Activated naive CD8-positive, alpha-beta T cell (primary cell): ENCODE measurements at regions not wholly inside any gene's neighbourhood (a gene's known extent, or its start where the extent isn't known, plus 50 kb on each side); places are given as distances from the start of the nearest gene placed in this dataset.

ENCODE experiments used
- H3K27ac Mint-ChIP-seq: one replicate; pipeline ENCODE4 v1.8.0; 2021; ENCODE audit warnings: mixed read lengths
- H3K27me3 Mint-ChIP-seq: one replicate; pipeline ENCODE4 v1.8.0; 2021; ENCODE audit warnings: mixed read lengths
- H3K36me3 Mint-ChIP-seq: one replicate; pipeline ENCODE4 v1.8.0; 2021; ENCODE audit warnings: mixed read lengths
- H3K4me1 Mint-ChIP-seq: one replicate; pipeline ENCODE4 v1.8.0; 2021; ENCODE audit warnings: low read depth, mixed read lengths
- H3K4me3 Mint-ChIP-seq: one replicate; pipeline ENCODE4 v1.8.0; 2021; ENCODE audit warnings: mild to moderate bottlenecking, mixed read lengths
- H3K9me3 Mint-ChIP-seq: one replicate; pipeline ENCODE4 v1.8.0; 2021; ENCODE audit warnings: low read depth, mixed read lengths

GRCh38 chr3:30340500-30340899, 265.9 kb upstream of the TGFBR2 start:
- H3K4me1 Mint-ChIP-seq, result peaks cover 35% of the 10 kb centered on the region
- H3K4me3 Mint-ChIP-seq, result no peak overlapping the region
- H3K27me3 Mint-ChIP-seq, result no peaks in the 10 kb centered on the region

GRCh38 chr3:30341079-30341478, 265.3 kb upstream of the TGFBR2 start:
- Mint-ChIP-seq H3K27me3 (no peaks in the 10 kb centered on the region), H3K9me3 (peaks cover 8% of the 10 kb centered on the region), H3K27ac (no peak overlapping the region)

More at GRCh38 chr3:30340500-30340899, 265.9 kb upstream of the TGFBR2 start:
- H3K27ac Mint-ChIP-seq, result no peak overlapping the region
- peaks cover 3% of the 10 kb centered on the region for H3K36me3 Mint-ChIP-seq
- peaks cover 4% of the 10 kb centered on the region for H3K9me3 Mint-ChIP-seq

GRCh38 chr3:30341851-30342250, 264.6 kb upstream of the TGFBR2 start:
- peak overlapping the region; percentile 69 for H3K27ac Mint-ChIP-seq
- H3K36me3 Mint-ChIP-seq, result peaks cover 5% of the 10 kb centered on the region
- H3K4me3 Mint-ChIP-seq, result no peak overlapping the region
- H3K27me3 Mint-ChIP-seq, result no peaks in the 10 kb centered on the region
- H3K4me1 Mint-ChIP-seq, result peaks cover 48% of the 10 kb centered on the region
- H3K9me3 Mint-ChIP-seq, result peaks cover 9% of the 10 kb centered on the region

More at GRCh38 chr3:30341079-30341478, 265.3 kb upstream of the TGFBR2 start:
- Mint-ChIP-seq H3K4me3 (no peak overlapping the region), H3K36me3 (peaks cover 5% of the 10 kb centered on the region), H3K4me1 (peaks cover 41% of the 10 kb centered on the region)

- H3K4me1 Mint-ChIP-seq, result peaks cover 54% of the 10 kb centered on the region
- H3K4me3 Mint-ChIP-seq, result peak overlapping the region; percentile 18
- H3K27me3 Mint-ChIP-seq, result no peaks in the 10 kb centered on the region
- peak overlapping the region; percentile 69 for H3K27ac Mint-ChIP-seq
- H3K36me3 Mint-ChIP-seq, result peaks cover 5% of the 10 kb centered on the region
- H3K9me3 Mint-ChIP-seq, result peaks cover 9% of the 10 kb centered on the region
Measured at GRCh38 chr3:30342318-30343060, 263.9 kb upstream of the TGFBR2 start.

GRCh38 chr3:30343067-30343831, 263.2 kb upstream of the TGFBR2 start:
- Mint-ChIP-seq H3K9me3 (peaks cover 9% of the 10 kb centered on the region), H3K27me3 (no peaks in the 10 kb centered on the region), H3K27ac (no peak overlapping the region), H3K4me1 (peaks cover 61% of the 10 kb centered on the region), H3K36me3 (peaks cover 2% of the 10 kb centered on the region), H3K4me3 (no peak overlapping the region)

- H3K27ac Mint-ChIP-seq, result no peak overlapping the region
- H3K4me1 Mint-ChIP-seq, result peaks cover 68% of the 10 kb centered on the region
- peaks cover 2% of the 10 kb centered on the region for H3K36me3 Mint-ChIP-seq
- H3K27me3 Mint-ChIP-seq, result no peaks in the 10 kb centered on the region
- peaks cover 9% of the 10 kb centered on the region for H3K9me3 Mint-ChIP-seq
- no peak overlapping the region for H3K4me3 Mint-ChIP-seq
Measured at GRCh38 chr3:30343861-30344260, 262.5 kb upstream of the TGFBR2 start.

GRCh38 chr3:30344288-30344687, 262.1 kb upstream of the TGFBR2 start:
- no peak overlapping the region for H3K27ac Mint-ChIP-seq
- H3K4me1 Mint-ChIP-seq, result peaks cover 72% of the 10 kb centered on the region
- no peak overlapping the region for H3K4me3 Mint-ChIP-seq
- H3K9me3 Mint-ChIP-seq, result peaks cover 9% of the 10 kb centered on the region
- H3K36me3 Mint-ChIP-seq, result peaks cover 2% of the 10 kb centered on the region
- H3K27me3 Mint-ChIP-seq, result no peaks in the 10 kb centered on the region

- Mint-ChIP-seq H3K36me3 (peaks cover 2% of the 10 kb centered on the region), H3K27ac (peak overlapping the region; percentile 90), H3K9me3 (peaks cover 9% of the 10 kb centered on the region), H3K27me3 (no peaks in the 10 kb centered on the region), H3K4me1 (peaks cover 88% of the 10 kb centered on the region), H3K4me3 (no peak overlapping the region)
Measured at GRCh38 chr3:30346933-30347320, 259.5 kb upstream of the TGFBR2 start.

- Mint-ChIP-seq H3K27me3 (no peaks in the 10 kb centered on the region), H3K9me3 (peaks cover 9% of the 10 kb centered on the region), H3K36me3 (peaks cover 2% of the 10 kb centered on the region), H3K4me1 (peaks cover 88% of the 10 kb centered on the region), H3K27ac (peak overlapping the region; percentile 90), H3K4me3 (peak overlapping the region; percentile 66)
Measured at GRCh38 chr3:30347679-30348216, 258.7 kb upstream of the TGFBR2 start.

- peak overlapping the region; percentile 66 for H3K27ac Mint-ChIP-seq
- no peaks in the 10 kb centered on the region for H3K27me3 Mint-ChIP-seq
- peaks cover 9% of the 10 kb centered on the region for H3K9me3 Mint-ChIP-seq
- peaks cover 2% of the 10 kb centered on the region for H3K36me3 Mint-ChIP-seq
- peaks cover 94% of the 10 kb centered on the region for H3K4me1 Mint-ChIP-seq
- H3K4me3 Mint-ChIP-seq, result no peak overlapping the region
Measured at GRCh38 chr3:30349507-30349906, 256.9 kb upstream of the TGFBR2 start.

GRCh38 chr3:30350011-30350410, 256.4 kb upstream of the TGFBR2 start:
- H3K4me1 Mint-ChIP-seq, result peaks cover 96% of the 10 kb centered on the region
- H3K36me3 Mint-ChIP-seq, result peaks cover 2% of the 10 kb centered on the region
- peaks cover 9% of the 10 kb centered on the region for H3K9me3 Mint-ChIP-seq
- no peak overlapping the region for H3K4me3 Mint-ChIP-seq
- no peak overlapping the region for H3K27ac Mint-ChIP-seq
- H3K27me3 Mint-ChIP-seq, result no peaks in the 10 kb centered on the region

- Mint-ChIP-seq H3K4me3 (no peak overlapping the region), H3K27ac (no peak overlapping the region), H3K9me3 (peaks cover 3% of the 10 kb centered on the region), H3K36me3 (peaks cover under 1% of the 10 kb centered on the region), H3K4me1 (peaks cover 97% of the 10 kb centered on the region), H3K27me3 (no peaks in the 10 kb centered on the region)
Measured at GRCh38 chr3:30350901-30351300, 255.5 kb upstream of the TGFBR2 start.

- H3K4me1 Mint-ChIP-seq, result peaks cover 98% of the 10 kb centered on the region
- no peaks in the 10 kb centered on the region for H3K36me3 Mint-ChIP-seq
- H3K27ac Mint-ChIP-seq, result peak overlapping the region; percentile 18
- no peaks in the 10 kb centered on the region for H3K27me3 Mint-ChIP-seq
- H3K9me3 Mint-ChIP-seq, result no peaks in the 10 kb centered on the region
- H3K4me3 Mint-ChIP-seq, result peak overlapping the region; percentile 48
Measured at GRCh38 chr3:30352410-30353318, 253.7 kb upstream of the TGFBR2 start.

- H3K4me1 Mint-ChIP-seq, result peaks cover 91% of the 10 kb centered on the region
- peak overlapping the region; percentile 75 for H3K4me3 Mint-ChIP-seq
- H3K27ac Mint-ChIP-seq, result peak overlapping the region; percentile 84
- no peaks in the 10 kb centered on the region for H3K27me3 Mint-ChIP-seq
- no peaks in the 10 kb centered on the region for H3K36me3 Mint-ChIP-seq
- H3K9me3 Mint-ChIP-seq, result no peaks in the 10 kb centered on the region
Measured at GRCh38 chr3:30353711-30354467, 252.5 kb upstream of the TGFBR2 start.
